ENCODE measurements at regions not wholly inside any gene's neighbourhood (a gene's known extent, or its start where the extent isn't known, plus 50 kb on each side); places are given as distances from the start of the nearest gene placed in this dataset.

DNA sequence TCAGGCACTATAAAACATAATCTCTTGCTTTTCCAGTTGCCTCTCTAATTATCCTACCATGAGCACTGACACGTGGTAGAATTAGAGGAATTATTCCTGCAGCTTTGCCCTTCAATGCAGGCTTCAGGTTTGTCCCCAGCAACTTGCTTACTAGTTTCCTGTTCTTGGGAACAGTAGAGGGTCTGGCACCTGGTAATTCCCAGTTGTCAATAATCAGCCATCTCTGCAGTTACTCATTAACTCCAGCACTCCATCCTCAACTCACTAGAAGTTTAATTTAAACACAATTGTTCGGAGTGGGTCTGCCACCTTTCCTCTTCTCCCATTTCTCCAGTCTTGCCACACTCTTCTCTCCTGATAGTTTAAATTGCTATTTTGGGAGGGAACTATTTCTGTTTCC, 324.3 kb upstream of the KIAA1217 start (continued):
- TF ChIP-seq RELB (IDR thresholded peaks at IDR 0.05; ENCODE audit: low read depth) (no peak), ESRRA (IDR thresholded peaks at IDR 0.05; ENCODE audit: low read length) (no peak), ZNF24 (IDR thresholded peaks at IDR 0.05) (no peak), LARP7 (IDR thresholded peaks at IDR 0.05) (no peak)

- RAD21 ChIA-PET (ENCODE audit: unreplicated experiment) = no interaction called here
- no peaks in the 10 kb centered on the region for H3K9me3 ChIP-seq (replicated peaks; ENCODE audit: control insufficient read depth, insufficient read depth, low read length)
- intact Hi-C loops (cut with micrococcal nuclease; ENCODE audit: unreplicated experiment) (no loop called here), in situ Hi-C loops (cut with MboI) (no loop called here)
- SMC1A ChIA-PET (ENCODE audit: uncharacterized antibody, unreplicated experiment) = no interaction called here
- no peak overlapping the region for H3K4me2 ChIP-seq (ENCODE audit: control insufficient read depth, insufficient read depth)
- no peaks in the 10 kb centered on the region for H3K79me2 ChIP-seq (ENCODE audit: control insufficient read depth, insufficient read depth, low read length)
- DNase-seq (ENCODE audit: low read depth, low spot score) (no peak), FAIRE-seq (no peak), ATAC-seq (no peak)
- no peak overlapping the region for H3K9ac ChIP-seq (ENCODE audit: control insufficient read depth, insufficient read depth, low read length)
- no peaks in the 10 kb centered on the region for H4K20me1 ChIP-seq (ENCODE audit: control insufficient read depth, insufficient read depth)
- CTCF ChIA-PET = no interaction called here
- TF ChIP-seq ZNF217 (IDR thresholded peaks at IDR 0.05) = no peak
- TF ChIP-seq, protein P1, sequence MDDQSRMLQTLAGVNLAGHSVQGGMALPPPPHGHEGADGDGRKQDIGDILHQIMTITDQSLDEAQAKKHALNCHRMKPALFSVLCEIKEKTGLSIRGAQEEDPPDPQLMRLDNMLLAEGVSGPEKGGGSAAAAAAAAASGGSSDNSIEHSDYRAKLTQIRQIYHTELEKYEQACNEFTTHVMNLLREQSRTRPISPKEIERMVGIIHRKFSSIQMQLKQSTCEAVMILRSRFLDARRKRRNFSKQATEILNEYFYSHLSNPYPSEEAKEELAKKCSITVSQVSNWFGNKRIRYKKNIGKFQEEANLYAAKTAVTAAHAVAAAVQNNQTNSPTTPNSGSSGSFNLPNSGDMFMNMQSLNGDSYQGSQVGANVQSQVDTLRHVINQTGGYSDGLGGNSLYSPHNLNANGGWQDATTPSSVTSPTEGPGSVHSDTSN (IDR thresholded peaks at IDR 0.05; ENCODE audit: insufficient replicate concordance, low read depth, low read length) = no peak
- TF ChIP-seq, protein P2, sequence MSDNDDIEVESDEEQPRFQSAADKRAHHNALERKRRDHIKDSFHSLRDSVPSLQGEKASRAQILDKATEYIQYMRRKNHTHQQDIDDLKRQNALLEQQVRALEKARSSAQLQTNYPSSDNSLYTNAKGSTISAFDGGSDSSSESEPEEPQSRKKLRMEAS (IDR thresholded peaks at IDR 0.05; ENCODE audit: low read depth, low read length) = no peak
- TF ChIP-seq E2F4 (IDR thresholded peaks at IDR 0.05; ENCODE audit: low read depth, low read length) = no peak
- TF ChIP-seq KLF5 (IDR thresholded peaks at IDR 0.05; ENCODE audit: partially characterized antibody) = no peak
- no peak for TF ChIP-seq RBBP5 (conservative IDR thresholded peaks at IDR 0.05)
- no peak for TF ChIP-seq PML (IDR thresholded peaks at IDR 0.05; ENCODE audit: low read length)
- TF ChIP-seq BMI1 (IDR thresholded peaks at IDR 0.05; ENCODE audit: borderline replicate concordance) = no peak
- no peak for TF ChIP-seq SMAD1 (IDR thresholded peaks at IDR 0.05; ENCODE audit: low read depth, partially characterized antibody)
- TF ChIP-seq RB1 (IDR thresholded peaks at IDR 0.05; ENCODE audit: borderline replicate concordance) = no peak
- TF ChIP-seq POU2F2 (IDR thresholded peaks at IDR 0.05; ENCODE audit: borderline replicate concordance, low read depth, low read length) = no peak
- no peak for TF ChIP-seq PAX5 (IDR thresholded peaks at IDR 0.05; ENCODE audit: borderline replicate concordance, low read depth, low read length)
- no peak for TF ChIP-seq RELB (IDR thresholded peaks at IDR 0.05; ENCODE audit: low read depth)
- H3K27me3 ChIP-seq (replicated peaks in 1 of 2; ENCODE audit: control insufficient read depth in 2 of 2, insufficient read depth in 2 of 2, low read length in 1 of 2) = no peaks in the 10 kb centered on the region
- H3K4me3 ChIP-seq = no peak overlapping the region
- WGBS (ENCODE audit: insufficient coverage, insufficient replicate concordance, low lambda C conversion rate, missing lambda C conversion rate) = 55% methylated on average over 5 of the region's 5 CpGs
- POLR2A ChIA-PET = no interaction called here
- no peak overlapping the region for H3K27ac ChIP-seq (ENCODE audit: control insufficient read depth, insufficient read depth)
- no peaks in the 10 kb centered on the region for H3K36me3 ChIP-seq (ENCODE audit: control insufficient read depth in 2 of 2, insufficient read depth in 2 of 2, low read length in 1 of 2)
- no TSS peak for BruUV-seq (replicated peaks)
- no peak overlapping the region for H2AFZ ChIP-seq (ENCODE audit: control insufficient read depth, low read depth, low read length)
- H3K4me1 ChIP-seq (ENCODE audit: control insufficient read depth, insufficient read depth, low read length) = no peaks in the 10 kb centered on the region
Measured at GRCh38 chr10:23885853-23886252, 323.1 kb upstream of the KIAA1217 start.

Data from GM12878 (cell line).